ENCODE measurements at regions not wholly inside any gene's neighbourhood (a gene's known extent, or its start where the extent isn't known, plus 50 kb on each side); places are given as distances from the start of the nearest gene placed in this dataset.

- POLR2A ChIA-PET: interaction anchor here (0.6 to 1.5 kb wide), 5 partner anchors 10 to 366 kb away, joined by 3 to 5 read pairs (median 3); no protein-coding TSS in a partner anchor
- H3K4me1 ChIP-seq (ENCODE audit: insufficient read depth, low read length, poor library complexity, severe bottlenecking): no peaks in the 10 kb centered on the region
- no peak overlapping the region for H3K27ac ChIP-seq (ENCODE audit: low read depth, low read length, poor library complexity, severe bottlenecking)
- BruUV-seq (replicated peaks): no TSS peak
- no peaks in the 10 kb centered on the region for H3K9me2 ChIP-seq (ENCODE audit: insufficient read depth, low read length)
- CTCF ChIA-PET (ENCODE audit: unreplicated experiment): no interaction called here
- no peaks in the 10 kb centered on the region for H4K20me1 ChIP-seq (ENCODE audit: insufficient read depth, low read length)
- no peak overlapping the region for H3K4me3 ChIP-seq (ENCODE audit: low read depth, low read length, poor library complexity, severe bottlenecking)
- no peaks in the 10 kb centered on the region for H3K79me2 ChIP-seq (ENCODE audit: insufficient read depth, low read depth, low read length)
- DNase-seq (ENCODE audit: low spot score): no peak
- H3K4me2 ChIP-seq (ENCODE audit: low read length): no peak overlapping the region
- no peaks in the 10 kb centered on the region for H3K36me3 ChIP-seq (ENCODE audit: insufficient read depth, low read length)
- no peak overlapping the region for H2AFZ ChIP-seq (ENCODE audit: low read length)
- intact Hi-C loops (cut with micrococcal nuclease; ENCODE audit: unreplicated experiment): no loop called here
- no peak for TF ChIP-seq EZH2phosphoT487 (IDR thresholded peaks at IDR 0.05; ENCODE audit: borderline replicate concordance, low read depth, low read length)
- TF ChIP-seq CTCF (conservative IDR thresholded peaks at IDR 0.05; ENCODE audit: low read length): no peak
- peaks cover 13% of the 10 kb centered on the region; the same call in 1 of the 2 replicates for H3K9me3 ChIP-seq (ENCODE audit: low read length)
These were observed 74.1 kb upstream of the PREP start for GRCh38 chr6:105476978-105477377.

- Histone ChIP-seq H3K4me3 (ENCODE audit: low read depth, low read length, poor library complexity, severe bottlenecking) (no peak overlapping the region), H3K4me1 (ENCODE audit: insufficient read depth, low read length, poor library complexity, severe bottlenecking) (no peaks in the 10 kb centered on the region), H3K79me2 (ENCODE audit: insufficient read depth, low read depth, low read length) (no peaks in the 10 kb centered on the region), H3K27ac (ENCODE audit: low read depth, low read length, poor library complexity, severe bottlenecking) (no peak overlapping the region), H3K9me3 (ENCODE audit: low read length) (peaks cover 13% of the 10 kb centered on the region; the same call in 1 of the 2 replicates), H4K20me1 (ENCODE audit: insufficient read depth, low read length) (no peaks in the 10 kb centered on the region), H2AFZ (ENCODE audit: low read length) (no peak overlapping the region), H3K9me2 (ENCODE audit: insufficient read depth, low read length) (no peaks in the 10 kb centered on the region), H3K4me2 (ENCODE audit: low read length) (no peak overlapping the region), H3K36me3 (ENCODE audit: insufficient read depth, low read length) (no peaks in the 10 kb centered on the region)
- DNase-seq (ENCODE audit: low spot score): no peak
- BruUV-seq (replicated peaks): no TSS peak
- TF ChIP-seq EZH2phosphoT487 (IDR thresholded peaks at IDR 0.05; ENCODE audit: borderline replicate concordance, low read depth, low read length): no peak
- TF ChIP-seq CTCF (conservative IDR thresholded peaks at IDR 0.05; ENCODE audit: low read length): no peak
- intact Hi-C loops (cut with micrococcal nuclease; ENCODE audit: unreplicated experiment): no loop called here
- ChIA-PET CTCF (ENCODE audit: unreplicated experiment) (interaction anchor here (0.6 kb wide), 1 partner anchor 1412 kb away, joined by 3 read pairs; no protein-coding TSS in a partner anchor), POLR2A (no interaction called here)
These were observed 71.4 kb upstream of the PREP start for GRCh38 chr6:105474234-105474633.

- no peaks in the 10 kb centered on the region for H3K9me2 ChIP-seq (ENCODE audit: insufficient read depth, low read length)
- no peak for DNase-seq (ENCODE audit: low spot score)
- H3K27ac ChIP-seq (ENCODE audit: low read depth, low read length, poor library complexity, severe bottlenecking): no peak overlapping the region
- POLR2A ChIA-PET: no interaction called here
- no peak overlapping the region for H3K4me2 ChIP-seq (ENCODE audit: low read length)
- H3K36me3 ChIP-seq (ENCODE audit: insufficient read depth, low read length): no peaks in the 10 kb centered on the region
- H3K4me3 ChIP-seq (ENCODE audit: low read depth, low read length, poor library complexity, severe bottlenecking): no peak overlapping the region
- intact Hi-C loops (cut with micrococcal nuclease; ENCODE audit: unreplicated experiment): no loop called here
- no peaks in the 10 kb centered on the region for H3K4me1 ChIP-seq (ENCODE audit: insufficient read depth, low read length, poor library complexity, severe bottlenecking)
- no peaks in the 10 kb centered on the region for H3K79me2 ChIP-seq (ENCODE audit: insufficient read depth, low read depth, low read length)
- no TSS peak for BruUV-seq (replicated peaks)
- H3K9me3 ChIP-seq (ENCODE audit: low read length): no peaks in the 10 kb centered on the region
- TF ChIP-seq CTCF (conservative IDR thresholded peaks at IDR 0.05; ENCODE audit: low read length) (no peak), EZH2phosphoT487 (IDR thresholded peaks at IDR 0.05; ENCODE audit: borderline replicate concordance, low read depth, low read length) (no peak)
- CTCF ChIA-PET (ENCODE audit: unreplicated experiment): no interaction called here
- no peak overlapping the region for H2AFZ ChIP-seq (ENCODE audit: low read length)
- H4K20me1 ChIP-seq (ENCODE audit: insufficient read depth, low read length): no peaks in the 10 kb centered on the region
These were observed 67.1 kb upstream of the PREP start for GRCh38 chr6:105469946-105470345.

Measured in OCI-LY7 (cell line).